HG03280 (cell line): ENCODE measurements at regions not wholly inside any gene's neighbourhood (a gene's known extent, or its start where the extent isn't known, plus 50 kb on each side); places are given as distances from the start of the nearest gene placed in this dataset.
"Not testable (repeated sequence)": the region's sequence is repeated elsewhere in the genome, so short reads cannot be mapped to it uniquely, and the experiment has no call there.

Experiments
- ATAC-seq: cut with Tn5 transposase; IDR thresholded peaks from one replicate; pipeline ENCODE4 v1.9.1; 2021; ENCODE audit warnings: mild to moderate bottlenecking, moderate library complexity; ENCODE audit not compliant: unreplicated experiment

- no peak for ATAC-seq
These were observed 758.5 kb upstream of the CDH8 start for GRCh38 chr16:62794724-62795123.

- ATAC-seq, result not testable (repeated sequence)
These were observed 743.8 kb upstream of the CDH8 start for GRCh38 chr16:62780081-62780480.

- no peak for ATAC-seq
These were observed 728.3 kb upstream of the CDH8 start for GRCh38 chr16:62764572-62764971.

GRCh38 chr16:62760398-62760797 is 724.2 kb upstream of the CDH8 start:
- no peak for ATAC-seq

- ATAC-seq, result no peak
These were observed 719.7 kb upstream of the CDH8 start for GRCh38 chr16:62755938-62756337.

- no peak for ATAC-seq
These were observed 716.6 kb upstream of the CDH8 start for GRCh38 chr16:62752854-62753253.

- no peak for ATAC-seq
These were observed 715.0 kb upstream of the CDH8 start for GRCh38 chr16:62751218-62751617.

GRCh38 chr16:62741692-62742091 is 705.5 kb upstream of the CDH8 start:
- ATAC-seq, result no peak

- no peak for ATAC-seq
These were observed 702.6 kb upstream of the CDH8 start for GRCh38 chr16:62738666-62739460.

GRCh38 chr16:62732092-62732491 is 695.9 kb upstream of the CDH8 start:
- ATAC-seq, result no peak

GRCh38 chr16:62724670-62725269 is 688.5 kb upstream of the CDH8 start:
- not testable (repeated sequence) for ATAC-seq

- no peak for ATAC-seq
These were observed 684.4 kb upstream of the CDH8 start for GRCh38 chr16:62720651-62721050.

- ATAC-seq, result no peak
These were observed 680.8 kb upstream of the CDH8 start for GRCh38 chr16:62717026-62717425.

- ATAC-seq, result no peak
These were observed 679.5 kb upstream of the CDH8 start for GRCh38 chr16:62715701-62716100.

GRCh38 chr16:62712566-62712965 is 676.3 kb upstream of the CDH8 start:
- no peak for ATAC-seq

- ATAC-seq, result no peak
These were observed 675.6 kb upstream of the CDH8 start for GRCh38 chr16:62711797-62712196.

- no peak for ATAC-seq
These were observed 673.6 kb upstream of the CDH8 start for GRCh38 chr16:62709794-62710193.

- no peak for ATAC-seq
These were observed 665.2 kb upstream of the CDH8 start for GRCh38 chr16:62701426-62701825.

- ATAC-seq, result no peak
These were observed 664.4 kb upstream of the CDH8 start for GRCh38 chr16:62700426-62701294.

GRCh38 chr16:62692685-62693084 is 656.4 kb upstream of the CDH8 start:
- ATAC-seq, result no peak

GRCh38 chr16:62681819-62682218 is 645.6 kb upstream of the CDH8 start:
- no peak for ATAC-seq

- no peak for ATAC-seq
These were observed 642.6 kb upstream of the CDH8 start for GRCh38 chr16:62678796-62679195.
